ENCODE measurements at regions not wholly inside any gene's neighbourhood (a gene's known extent, or its start where the extent isn't known, plus 50 kb on each side); places are given as distances from the start of the nearest gene placed in this dataset.

DNA sequence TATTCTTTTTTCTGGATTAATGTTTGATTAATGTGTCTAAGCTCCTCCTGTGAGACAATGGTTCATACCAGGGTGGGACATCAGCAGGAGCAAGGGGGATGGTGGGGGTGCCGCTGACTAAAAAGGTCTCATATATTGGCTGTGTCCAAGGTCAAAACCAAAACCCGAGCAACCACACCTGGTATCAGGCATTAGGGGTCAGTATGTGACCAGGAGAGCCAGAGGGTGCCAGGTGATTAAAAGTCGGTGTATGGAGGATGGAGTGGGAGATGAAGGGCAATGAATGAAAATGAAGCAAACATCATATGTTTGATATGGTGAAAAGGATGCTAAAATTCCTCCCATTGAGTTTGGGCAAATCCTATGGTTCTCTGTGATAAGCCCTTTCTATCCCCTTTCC, 118.0 kb downstream of the MIAT start:
- TF ChIP-seq, protein P1, sequence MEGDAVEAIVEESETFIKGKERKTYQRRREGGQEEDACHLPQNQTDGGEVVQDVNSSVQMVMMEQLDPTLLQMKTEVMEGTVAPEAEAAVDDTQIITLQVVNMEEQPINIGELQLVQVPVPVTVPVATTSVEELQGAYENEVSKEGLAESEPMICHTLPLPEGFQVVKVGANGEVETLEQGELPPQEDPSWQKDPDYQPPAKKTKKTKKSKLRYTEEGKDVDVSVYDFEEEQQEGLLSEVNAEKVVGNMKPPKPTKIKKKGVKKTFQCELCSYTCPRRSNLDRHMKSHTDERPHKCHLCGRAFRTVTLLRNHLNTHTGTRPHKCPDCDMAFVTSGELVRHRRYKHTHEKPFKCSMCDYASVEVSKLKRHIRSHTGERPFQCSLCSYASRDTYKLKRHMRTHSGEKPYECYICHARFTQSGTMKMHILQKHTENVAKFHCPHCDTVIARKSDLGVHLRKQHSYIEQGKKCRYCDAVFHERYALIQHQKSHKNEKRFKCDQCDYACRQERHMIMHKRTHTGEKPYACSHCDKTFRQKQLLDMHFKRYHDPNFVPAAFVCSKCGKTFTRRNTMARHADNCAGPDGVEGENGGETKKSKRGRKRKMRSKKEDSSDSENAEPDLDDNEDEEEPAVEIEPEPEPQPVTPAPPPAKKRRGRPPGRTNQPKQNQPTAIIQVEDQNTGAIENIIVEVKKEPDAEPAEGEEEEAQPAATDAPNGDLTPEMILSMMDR (IDR thresholded peaks at IDR 0.05; ENCODE audit: insufficient read depth, low read depth, low read length): no peak
- no peak for TF ChIP-seq EZH2 (IDR thresholded peaks at IDR 0.05; ENCODE audit: insufficient read depth, low read length)

Measured in astrocyte (in vitro differentiated cells and primary cell).